CD14-positive monocyte (primary cell): ENCODE measurements at regions not wholly inside any gene's neighbourhood (a gene's known extent, or its start where the extent isn't known, plus 50 kb on each side); places are given as distances from the start of the nearest gene placed in this dataset.

Experiments used
- DNase-seq, 3 donors: peaks; one replicate each; pipeline ENCODE4 v3.0.0-alpha.2; 2011 to 2022
- H2AFZ ChIP-seq: 2 replicates; pipeline ENCODE4 v1.6.0; 2012; ENCODE audit warnings: mild to moderate bottlenecking, low read depth, low read length, inconsistent platforms; ENCODE audit not compliant: insufficient read depth, poor library complexity, severe bottlenecking
- H3K27ac ChIP-seq, 2 donors: 1 replicate in 1 of 2; 2 replicates in 1 of 2; pipeline ENCODE4 v1.5.1; 2012 to 2013; ENCODE audit warnings: low read length in 2 of 2, control low read depth in 1 of 2, inconsistent platforms in 1 of 2, low read depth in 1 of 2, mild to moderate bottlenecking in 1 of 2
- H3K27me3 ChIP-seq, 2 donors: one replicate each; pipeline versions ENCODE4 v1.6.0 to v1.6.1; 2011 to 2013; ENCODE audit warnings: low read length in 2 of 2; ENCODE audit not compliant: control insufficient read depth in 2 of 2, insufficient read depth in 2 of 2
- H3K36me3 ChIP-seq, 2 donors: replicated peaks in 1 of 2; 1 replicate in 1 of 2; 2 replicates in 1 of 2; pipeline versions ENCODE4 v1.5.1 to v1.6.1; 2012 to 2013; ENCODE audit warnings: low read length in 2 of 2, control low read depth in 1 of 2, inconsistent platforms in 1 of 2, mild to moderate bottlenecking in 1 of 2; ENCODE audit not compliant: insufficient read depth in 2 of 2, control insufficient read depth in 1 of 2
- H3K4me1 ChIP-seq, 2 donors: 1 replicate in 1 of 2; 2 replicates in 1 of 2; pipeline versions ENCODE4 v1.5.1 to v1.6.1; 2012 to 2013; ENCODE audit warnings: low read length in 2 of 2, control low read depth in 1 of 2, inconsistent platforms in 1 of 2, mild to moderate bottlenecking in 1 of 2, moderate library complexity in 1 of 2; ENCODE audit not compliant: insufficient read depth in 2 of 2, control insufficient read depth in 1 of 2
- H3K4me2 ChIP-seq: replicated peaks from 2 replicates; pipeline ENCODE3; 2012; ENCODE audit warnings: low read length, moderate library complexity, mild to moderate bottlenecking; ENCODE audit not compliant: poor library complexity, severe bottlenecking; ENCODE audit errors: extremely low read depth
- H3K4me3 ChIP-seq, 3 experiments: fragments of 200-600 bp in 1 of 3; sonication (generic) in 1 of 3; replicated peaks in 1 of 3; 1 replicate in 2 of 3; 2 replicates in 1 of 3; pipeline ENCODE4 v1.5.1; 2011 to 2013; ENCODE audit warnings: low read length in 3 of 3, mild to moderate bottlenecking in 3 of 3, control low read depth in 2 of 3, low read depth in 2 of 3, inconsistent platforms in 1 of 3, moderate library complexity in 1 of 3
- H3K79me2 ChIP-seq: 2 replicates; pipeline ENCODE4 v1.6.0; 2012; ENCODE audit warnings: mild to moderate bottlenecking, control low read depth, inconsistent platforms, low read length, moderate library complexity; ENCODE audit not compliant: insufficient read depth
- H3K9ac ChIP-seq: 2 replicates; pipeline ENCODE4 v1.6.0; 2017; ENCODE audit warnings: low read length, mild to moderate bottlenecking; ENCODE audit not compliant: insufficient read depth, poor library complexity, severe bottlenecking
- H3K9me3 ChIP-seq, 2 donors: replicated peaks in 1 of 2; 1 replicate in 1 of 2; 2 replicates in 1 of 2; pipeline versions ENCODE4 v1.5.1 to v1.6.1; 2012 to 2013; ENCODE audit warnings: low read length in 2 of 2, control low read depth in 1 of 2; ENCODE audit not compliant: control insufficient read depth in 1 of 2, insufficient read depth in 1 of 2
- H4K20me1 ChIP-seq: 2 replicates; pipeline ENCODE4 v1.6.0; 2012; ENCODE audit warnings: mild to moderate bottlenecking, low read length, control low read depth, moderate library complexity; ENCODE audit not compliant: insufficient read depth
- H3K27ac Mint-ChIP-seq, 7 donors: one replicate each; pipeline ENCODE4 v1.8.0; 2020; ENCODE audit warnings: mild to moderate bottlenecking in 7 of 7, mixed read lengths in 7 of 7, moderate library complexity in 6 of 7, inconsistent platforms in 2 of 7
- H3K27me3 Mint-ChIP-seq, 3 donors: one replicate each; pipeline ENCODE4 v1.8.0; 2021 to 2022; ENCODE audit warnings: low read depth in 3 of 3, mild to moderate bottlenecking in 3 of 3, mixed read lengths in 3 of 3, moderate library complexity in 3 of 3, inconsistent platforms in 1 of 3
- H3K36me3 Mint-ChIP-seq, 2 donors: one replicate each; pipeline ENCODE4 v1.8.0; 2020; ENCODE audit warnings: mixed read lengths in 2 of 2, inconsistent platforms in 1 of 2, mild to moderate bottlenecking in 1 of 2
- H3K4me1 Mint-ChIP-seq: one replicate; pipeline ENCODE4 v1.8.0; 2020; ENCODE audit warnings: mild to moderate bottlenecking, mixed read lengths
- H3K4me3 Mint-ChIP-seq, 2 donors: one replicate each; pipeline ENCODE4 v1.8.0; 2020; ENCODE audit warnings: mild to moderate bottlenecking in 2 of 2, mixed read lengths in 2 of 2, moderate library complexity in 1 of 2
- H3K9me3 Mint-ChIP-seq, 7 donors: one replicate each; pipeline ENCODE4 v1.8.0; 2020 to 2022; ENCODE audit warnings: mixed read lengths in 7 of 7, mild to moderate bottlenecking in 6 of 7, moderate library complexity in 6 of 7, inconsistent platforms in 2 of 7
- CTCF ChIP-seq: fragments of 200-600 bp; IDR thresholded peaks from one replicate; pipeline ENCODE4 v1.8.0; 2022; ENCODE audit warnings: antibody characterized with exemption, mild to moderate bottlenecking
- WGBS: methylation state at CpG from one replicate; pipeline ENCODE4 v1.1.5; 2013; ENCODE audit warnings: missing lambda C conversion rate; ENCODE audit not compliant: insufficient coverage; 5-methylcytosine and 5-hydroxymethylcytosine counted together
- intact Hi-C, 2 donors: fragments of 100-400 bp; cut with micrococcal nuclease; formaldehyde crosslinking; loops; one replicate each; pipeline versions ENCODE4 v1.15.0 to v1.15.1; 2023

- Mint-ChIP-seq H3K36me3 (no peaks in the 10 kb centered on the region), H3K4me3 (no peak overlapping the region), H3K4me1 (peaks cover 3% of the 10 kb centered on the region), H3K9me3 (peaks cover 0 to 7% (median 2%) of the 10 kb centered on the region in 7 donors), H3K27me3 (peaks cover 2 to 6% (median 5%) of the 10 kb centered on the region in 3 donors), H3K27ac (peak overlapping the region in 2 of 7 donors; percentile 10 to 40)
- no peak for TF ChIP-seq CTCF
- no peaks in the 10 kb centered on the region for H3K36me3 ChIP-seq
- no peak for DNase-seq
- H3K27me3 ChIP-seq, result no peaks in the 10 kb centered on the region
- no peak overlapping the region for H3K9ac ChIP-seq
- H2AFZ ChIP-seq, result no peak overlapping the region
- no peaks in the 10 kb centered on the region for H4K20me1 ChIP-seq
- H3K4me2 ChIP-seq, result no peak overlapping the region
- H3K27ac ChIP-seq, result no peak overlapping the region
- H3K79me2 ChIP-seq, result no peaks in the 10 kb centered on the region
- intact Hi-C loops, result no loop called here
- no peaks in the 10 kb centered on the region for H3K4me1 ChIP-seq
- peaks cover 0 to 7% of the 10 kb centered on the region in 2 donors for H3K9me3 ChIP-seq
- H3K4me3 ChIP-seq, result no peak overlapping the region
Observed at GRCh38 chr4:123659262-123659661, 262.7 kb downstream of the SPRY1 start.

- H3K4me2 ChIP-seq, result no peak overlapping the region
- intact Hi-C loops, result loop anchor here (5.0 to 10.0 kb wide), 3 partner anchors 95 to 555 kb away; partner anchors contain the start of gene SPRY1 (in 1 of the 2)
- peak; percentile 48 for TF ChIP-seq CTCF
Observed at GRCh38 chr4:123659730-123660129, 263.1 kb downstream of the SPRY1 start.

More at GRCh38 chr4:123659730-123660129, 263.1 kb downstream of the SPRY1 start:
- WGBS, result 83% methylated on average over 1 of the region's 1 CpG
- Histone ChIP-seq H3K27ac (no peak overlapping the region), H3K4me1 (no peaks in the 10 kb centered on the region), H3K79me2 (no peaks in the 10 kb centered on the region), H3K36me3 (no peaks in the 10 kb centered on the region), H3K27me3 (no peaks in the 10 kb centered on the region), H4K20me1 (no peaks in the 10 kb centered on the region), H3K4me3 (no peak overlapping the region), H2AFZ (no peak overlapping the region), H3K9ac (no peak overlapping the region), H3K9me3 (peaks cover 0 to 7% of the 10 kb centered on the region in 2 donors)
- H3K9me3 Mint-ChIP-seq, result peaks cover 0 to 7% (median 2%) of the 10 kb centered on the region in 7 donors
- H3K36me3 Mint-ChIP-seq, result no peaks in the 10 kb centered on the region
- H3K27me3 Mint-ChIP-seq, result peaks cover 2 to 6% (median 5%) of the 10 kb centered on the region in 3 donors
- peak overlapping the region in 1 of 2 donors; percentile 44 for H3K4me3 Mint-ChIP-seq
- DNase-seq, result peak in 1 of 3 donors; percentile 6
- H3K27ac Mint-ChIP-seq, result no peak overlapping the region
- H3K4me1 Mint-ChIP-seq, result peaks cover 3% of the 10 kb centered on the region
